ENCODE measurements at regions not wholly inside any gene's neighbourhood (a gene's known extent, or its start where the extent isn't known, plus 50 kb on each side); places are given as distances from the start of the nearest gene placed in this dataset.
A peak's percentile ranks its signal among the peaks of the same experiment; 100 is the strongest.

GRCh38 chr5:111930905-111931461 is 174.0 kb upstream of the NREP start:
- Histone ChIP-seq H3K9me3 (ENCODE audit: low read depth) (no peaks in the 10 kb centered on the region), H3K4me2 (no peak overlapping the region), H3K27ac (no peak overlapping the region), H3K27me3 (no peaks in the 10 kb centered on the region), H3K4me1 (ENCODE audit: insufficient read depth) (peaks cover 8% of the 10 kb centered on the region), H4K20me1 (ENCODE audit: insufficient read depth, poor library complexity, severe bottlenecking) (no peaks in the 10 kb centered on the region), H3K9me2 (replicated peaks; ENCODE audit: insufficient read depth) (no peaks in the 10 kb centered on the region), H2AFZ (no peak overlapping the region), H3K4me3 (no peak overlapping the region), H3K36me3 (replicated peaks; ENCODE audit: insufficient read depth, low read depth) (no peaks in the 10 kb centered on the region), H3K79me2 (no peaks in the 10 kb centered on the region)
- no peak for DNase-seq (ENCODE audit: low spot score)
- TF ChIP-seq EZH2 (IDR thresholded peaks at IDR 0.05; ENCODE audit: borderline replicate concordance) (no peak), EZH2phosphoT487 (IDR thresholded peaks at IDR 0.05; ENCODE audit: low read depth, severe bottlenecking, unreplicated experiment) (no peak), CTCF (IDR thresholded peaks at IDR 0.05; ENCODE audit: poor library complexity) (no peak)
- 87% methylated on average over 2 of the region's 2 CpGs for WGBS (ENCODE audit: low lambda C conversion rate, missing lambda C conversion rate)

GRCh38 chr5:111930449-111930848 is 173.5 kb upstream of the NREP start:
- Histone ChIP-seq H3K9me2 (replicated peaks; ENCODE audit: insufficient read depth) (no peaks in the 10 kb centered on the region), H3K79me2 (no peaks in the 10 kb centered on the region), H3K4me3 (no peak overlapping the region), H4K20me1 (ENCODE audit: insufficient read depth, poor library complexity, severe bottlenecking) (no peaks in the 10 kb centered on the region), H3K27me3 (no peaks in the 10 kb centered on the region), H2AFZ (no peak overlapping the region), H3K9me3 (ENCODE audit: low read depth) (no peaks in the 10 kb centered on the region), H3K27ac (peak overlapping the region; percentile 17), H3K4me1 (ENCODE audit: insufficient read depth) (peaks cover 8% of the 10 kb centered on the region), H3K36me3 (replicated peaks; ENCODE audit: insufficient read depth, low read depth) (no peaks in the 10 kb centered on the region), H3K4me2 (no peak overlapping the region)
- DNase-seq (ENCODE audit: low spot score), result no peak
- TF ChIP-seq CTCF (IDR thresholded peaks at IDR 0.05; ENCODE audit: poor library complexity) (no peak), EZH2 (IDR thresholded peaks at IDR 0.05; ENCODE audit: borderline replicate concordance) (no peak), EZH2phosphoT487 (IDR thresholded peaks at IDR 0.05; ENCODE audit: low read depth, severe bottlenecking, unreplicated experiment) (no peak)
- whole genome bisulfite sequencing (ENCODE audit: low lambda C conversion rate, missing lambda C conversion rate), result 71% methylated on average over 1 of the region's 1 CpG

- Histone ChIP-seq H3K4me1 (ENCODE audit: insufficient read depth) (peaks cover 8% of the 10 kb centered on the region), H3K9me2 (replicated peaks; ENCODE audit: insufficient read depth) (no peaks in the 10 kb centered on the region), H3K27me3 (no peaks in the 10 kb centered on the region), H3K4me3 (no peak overlapping the region), H2AFZ (no peak overlapping the region), H3K36me3 (replicated peaks; ENCODE audit: insufficient read depth, low read depth) (no peaks in the 10 kb centered on the region), H3K27ac (peak overlapping the region; percentile 17), H3K4me2 (no peak overlapping the region), H4K20me1 (ENCODE audit: insufficient read depth, poor library complexity, severe bottlenecking) (no peaks in the 10 kb centered on the region), H3K79me2 (no peaks in the 10 kb centered on the region), H3K9me3 (ENCODE audit: low read depth) (no peaks in the 10 kb centered on the region)
- peak; percentile 18 for DNase-seq (ENCODE audit: low spot score)
- 81% methylated on average over 1 of the region's 1 CpG for WGBS (ENCODE audit: low lambda C conversion rate, missing lambda C conversion rate)
- TF ChIP-seq EZH2 (IDR thresholded peaks at IDR 0.05; ENCODE audit: borderline replicate concordance) (no peak), CTCF (IDR thresholded peaks at IDR 0.05; ENCODE audit: poor library complexity) (no peak), EZH2phosphoT487 (IDR thresholded peaks at IDR 0.05; ENCODE audit: low read depth, severe bottlenecking, unreplicated experiment) (no peak)
These were observed 172.9 kb upstream of the NREP start for GRCh38 chr5:111929867-111930266.

- Histone ChIP-seq H3K27ac (no peak overlapping the region), H3K36me3 (replicated peaks; ENCODE audit: insufficient read depth, low read depth) (no peaks in the 10 kb centered on the region), H3K79me2 (no peaks in the 10 kb centered on the region), H3K4me1 (ENCODE audit: insufficient read depth) (peaks cover 8% of the 10 kb centered on the region), H3K9me2 (replicated peaks; ENCODE audit: insufficient read depth) (no peaks in the 10 kb centered on the region), H3K27me3 (no peaks in the 10 kb centered on the region), H3K4me3 (no peak overlapping the region), H3K9me3 (ENCODE audit: low read depth) (no peaks in the 10 kb centered on the region), H2AFZ (no peak overlapping the region), H4K20me1 (ENCODE audit: insufficient read depth, poor library complexity, severe bottlenecking) (no peaks in the 10 kb centered on the region), H3K4me2 (no peak overlapping the region)
- no peak for DNase-seq (ENCODE audit: low spot score)
- no peak for TF ChIP-seq CTCF (IDR thresholded peaks at IDR 0.05; ENCODE audit: poor library complexity)
- no peak for TF ChIP-seq EZH2 (IDR thresholded peaks at IDR 0.05; ENCODE audit: borderline replicate concordance)
- no peak for TF ChIP-seq EZH2phosphoT487 (IDR thresholded peaks at IDR 0.05; ENCODE audit: low read depth, severe bottlenecking, unreplicated experiment)
These were observed 172.3 kb upstream of the NREP start for GRCh38 chr5:111929261-111929660.
